Panc1 (cell line): ENCODE measurements at regions not wholly inside any gene's neighbourhood (a gene's known extent, or its start where the extent isn't known, plus 50 kb on each side); places are given as distances from the start of the nearest gene placed in this dataset.

Experiments
- CTCF ChIP-seq: fragments of 450-650 bp; IDR thresholded peaks from 2 replicates; pipeline ENCODE4 v1.5.1; 2017; ENCODE audit warnings: mild to moderate bottlenecking
- SIN3A ChIP-seq: IDR thresholded peaks from 2 replicates; pipeline ENCODE4 v1.6.1; 2012; ENCODE audit warnings: low read depth, mild to moderate bottlenecking, low read length, moderate library complexity, borderline replicate concordance; ENCODE audit not compliant: insufficient read depth

- TF ChIP-seq CTCF (no peak), SIN3A (no peak)
These were observed 120.9 kb upstream of the PPP2R5A start for GRCh38 chr1:212164095-212164872.
